Neural cell (in vitro differentiated cells): ENCODE measurements at regions not wholly inside any gene's neighbourhood (a gene's known extent, or its start where the extent isn't known, plus 50 kb on each side); places are given as distances from the start of the nearest gene placed in this dataset.

Experiments used
- H2AFZ ChIP-seq: fragments of 200-600, 300-800 bp; sonication (generic), shearing (Covaris generic); 2 replicates; pipeline ENCODE4 v1.6.0; 2014; ENCODE audit warnings: low read depth, mild to moderate bottlenecking, antibody characterized with exemption, low read length, moderate library complexity
- H3F3A ChIP-seq: fragments of 200-600 bp; shearing (Covaris generic); 2 replicates; pipeline ENCODE4 v1.6.1; 2016; ENCODE audit warnings: mild to moderate bottlenecking, moderate library complexity, mixed read lengths, antibody characterized with exemption, low read length; ENCODE audit not compliant: insufficient read depth, poor library complexity, severe bottlenecking
- H3K27ac ChIP-seq: fragments of 200-600, 300-800 bp; sonication (generic), shearing (Covaris generic); 2 replicates; pipeline ENCODE4 v1.5.1; 2014; ENCODE audit warnings: mild to moderate bottlenecking, low read length, moderate library complexity
- H3K27me3 ChIP-seq: fragments of 300-800, 200-600 bp; sonication (generic), shearing (Covaris generic); 2 replicates; pipeline ENCODE4 v1.6.0; 2014; ENCODE audit warnings: mild to moderate bottlenecking, low read depth, low read length, moderate library complexity; ENCODE audit not compliant: insufficient read depth
- H3K36me3 ChIP-seq: fragments of 300-800, 200-600 bp; sonication (generic), shearing (Covaris generic); 2 replicates; pipeline ENCODE4 v1.5.1; 2014; ENCODE audit warnings: mild to moderate bottlenecking, antibody characterized with exemption, low read length, moderate library complexity; ENCODE audit not compliant: insufficient read depth
- H3K4me2 ChIP-seq: fragments of 300-800, 200-600 bp; sonication (generic), shearing (Covaris generic); 2 replicates; pipeline ENCODE4 v1.6.0; 2014; ENCODE audit warnings: mild to moderate bottlenecking, low read length
- H3K4me3 ChIP-seq: fragments of 300-800, 200-600 bp; sonication (generic), shearing (Covaris generic); 2 replicates; pipeline ENCODE4 v1.5.1; 2014; ENCODE audit warnings: mild to moderate bottlenecking, low read length, moderate library complexity
- H3K79me2 ChIP-seq: fragments of 200-600 bp; shearing (Covaris generic); replicated peaks from 2 replicates; pipeline ENCODE4 v1.6.0; 2014; ENCODE audit warnings: mild to moderate bottlenecking, low read length, moderate library complexity; ENCODE audit not compliant: insufficient read depth
- H3K9ac ChIP-seq: fragments of 300-800, 200-600 bp; sonication (generic), shearing (Covaris generic); 2 replicates; pipeline ENCODE4 v1.6.1; 2016; ENCODE audit warnings: mild to moderate bottlenecking, low read length, mixed read lengths
- H3K9me2 ChIP-seq: fragments of 200-600 bp; shearing (Covaris generic); 2 replicates; pipeline ENCODE4 v1.6.1; 2016; ENCODE audit warnings: mild to moderate bottlenecking, low read length, mixed read lengths; ENCODE audit not compliant: insufficient read depth
- H3K9me3 ChIP-seq: fragments of 200-600, 300-800 bp; sonication (generic), shearing (Covaris generic); 2 replicates; pipeline ENCODE4 v1.6.1; 2016; ENCODE audit warnings: mild to moderate bottlenecking, mixed run types, low read length, moderate library complexity, mixed read lengths
- H4K20me1 ChIP-seq: fragments of 200-600 bp; shearing (Covaris generic); 2 replicates; pipeline ENCODE4 v1.6.1; 2016; ENCODE audit warnings: mild to moderate bottlenecking, mixed run types; ENCODE audit not compliant: insufficient read depth
- EP300 ChIP-seq: fragments of 450-650 bp; conservative IDR thresholded peaks from 2 replicates; pipeline ENCODE4 v1.6.1; 2014; ENCODE audit warnings: antibody characterized with exemption, mild to moderate bottlenecking, moderate library complexity; ENCODE audit not compliant: poor library complexity, severe bottlenecking
- EZH2 ChIP-seq: fragments of 200-600, 300-800 bp; shearing (Covaris generic), sonication (generic); IDR thresholded peaks from 2 replicates; pipeline ENCODE4 v1.6.1; 2014; ENCODE audit warnings: antibody characterized with exemption, low read length, borderline replicate concordance, mild to moderate bottlenecking; ENCODE audit not compliant: insufficient read depth, poor library complexity, severe bottlenecking
- MXI1 ChIP-seq: fragments of 450-650 bp; conservative IDR thresholded peaks from 2 replicates; pipeline ENCODE4 v1.6.1; 2014; ENCODE audit warnings: antibody characterized with exemption, mild to moderate bottlenecking; ENCODE audit not compliant: poor library complexity, severe bottlenecking
- POLR2AphosphoS5 ChIP-seq: IDR thresholded peaks from 2 replicates; pipeline ENCODE4 v1.6.1; 2012
- RAD21 ChIP-seq: fragments of 450-650 bp; conservative IDR thresholded peaks from 2 replicates; pipeline ENCODE4 v1.6.1; 2014; ENCODE audit warnings: antibody characterized with exemption, mild to moderate bottlenecking, moderate library complexity
- SMC3 ChIP-seq: fragments of 450-650 bp; conservative IDR thresholded peaks from 2 replicates; pipeline ENCODE4 v1.6.1; 2014; ENCODE audit warnings: antibody characterized with exemption, mild to moderate bottlenecking, moderate library complexity; ENCODE audit not compliant: poor library complexity
- TAF1 ChIP-seq: IDR thresholded peaks from 2 replicates; pipeline ENCODE4 v1.6.1; 2012; ENCODE audit warnings: low read depth
- TF ChIP-seq, protein P1 (sequence below): IDR thresholded peaks from 2 replicates; pipeline ENCODE4 v1.6.1; 2012; ENCODE audit warnings: borderline replicate concordance
- TF ChIP-seq, protein P2 (sequence below): fragments of 450-650 bp; IDR thresholded peaks from 2 replicates; pipeline ENCODE4 v1.5.1; 2014; ENCODE audit warnings: antibody characterized with exemption, mild to moderate bottlenecking, moderate library complexity; ENCODE audit not compliant: poor library complexity, severe bottlenecking

GRCh38 chr2:239499726-239500573 is 99.1 kb upstream of the HDAC4 start:
- Histone ChIP-seq H3K4me2 (no peak overlapping the region), H3K9me2 (no peaks in the 10 kb centered on the region), H3K27ac (no peak overlapping the region), H3K79me2 (no peaks in the 10 kb centered on the region), H3K4me3 (no peak overlapping the region), H3F3A (no peaks in the 10 kb centered on the region), H3K36me3 (no peaks in the 10 kb centered on the region), H2AFZ (no peak overlapping the region), H4K20me1 (no peaks in the 10 kb centered on the region), H3K27me3 (no peaks in the 10 kb centered on the region), H3K9me3 (no peaks in the 10 kb centered on the region), H3K9ac (no peak overlapping the region)
- TF ChIP-seq POLR2AphosphoS5: no peak
- TF ChIP-seq EP300: no peak
- no peak for TF ChIP-seq RAD21
- no peak for TF ChIP-seq TAF1
- TF ChIP-seq MXI1: no peak
- TF ChIP-seq EZH2: no peak
- no peak for TF ChIP-seq SMC3
- TF ChIP-seq, protein P1, sequence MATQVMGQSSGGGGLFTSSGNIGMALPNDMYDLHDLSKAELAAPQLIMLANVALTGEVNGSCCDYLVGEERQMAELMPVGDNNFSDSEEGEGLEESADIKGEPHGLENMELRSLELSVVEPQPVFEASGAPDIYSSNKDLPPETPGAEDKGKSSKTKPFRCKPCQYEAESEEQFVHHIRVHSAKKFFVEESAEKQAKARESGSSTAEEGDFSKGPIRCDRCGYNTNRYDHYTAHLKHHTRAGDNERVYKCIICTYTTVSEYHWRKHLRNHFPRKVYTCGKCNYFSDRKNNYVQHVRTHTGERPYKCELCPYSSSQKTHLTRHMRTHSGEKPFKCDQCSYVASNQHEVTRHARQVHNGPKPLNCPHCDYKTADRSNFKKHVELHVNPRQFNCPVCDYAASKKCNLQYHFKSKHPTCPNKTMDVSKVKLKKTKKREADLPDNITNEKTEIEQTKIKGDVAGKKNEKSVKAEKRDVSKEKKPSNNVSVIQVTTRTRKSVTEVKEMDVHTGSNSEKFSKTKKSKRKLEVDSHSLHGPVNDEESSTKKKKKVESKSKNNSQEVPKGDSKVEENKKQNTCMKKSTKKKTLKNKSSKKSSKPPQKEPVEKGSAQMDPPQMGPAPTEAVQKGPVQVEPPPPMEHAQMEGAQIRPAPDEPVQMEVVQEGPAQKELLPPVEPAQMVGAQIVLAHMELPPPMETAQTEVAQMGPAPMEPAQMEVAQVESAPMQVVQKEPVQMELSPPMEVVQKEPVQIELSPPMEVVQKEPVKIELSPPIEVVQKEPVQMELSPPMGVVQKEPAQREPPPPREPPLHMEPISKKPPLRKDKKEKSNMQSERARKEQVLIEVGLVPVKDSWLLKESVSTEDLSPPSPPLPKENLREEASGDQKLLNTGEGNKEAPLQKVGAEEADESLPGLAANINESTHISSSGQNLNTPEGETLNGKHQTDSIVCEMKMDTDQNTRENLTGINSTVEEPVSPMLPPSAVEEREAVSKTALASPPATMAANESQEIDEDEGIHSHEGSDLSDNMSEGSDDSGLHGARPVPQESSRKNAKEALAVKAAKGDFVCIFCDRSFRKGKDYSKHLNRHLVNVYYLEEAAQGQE: no peak
- TF ChIP-seq, protein P2, sequence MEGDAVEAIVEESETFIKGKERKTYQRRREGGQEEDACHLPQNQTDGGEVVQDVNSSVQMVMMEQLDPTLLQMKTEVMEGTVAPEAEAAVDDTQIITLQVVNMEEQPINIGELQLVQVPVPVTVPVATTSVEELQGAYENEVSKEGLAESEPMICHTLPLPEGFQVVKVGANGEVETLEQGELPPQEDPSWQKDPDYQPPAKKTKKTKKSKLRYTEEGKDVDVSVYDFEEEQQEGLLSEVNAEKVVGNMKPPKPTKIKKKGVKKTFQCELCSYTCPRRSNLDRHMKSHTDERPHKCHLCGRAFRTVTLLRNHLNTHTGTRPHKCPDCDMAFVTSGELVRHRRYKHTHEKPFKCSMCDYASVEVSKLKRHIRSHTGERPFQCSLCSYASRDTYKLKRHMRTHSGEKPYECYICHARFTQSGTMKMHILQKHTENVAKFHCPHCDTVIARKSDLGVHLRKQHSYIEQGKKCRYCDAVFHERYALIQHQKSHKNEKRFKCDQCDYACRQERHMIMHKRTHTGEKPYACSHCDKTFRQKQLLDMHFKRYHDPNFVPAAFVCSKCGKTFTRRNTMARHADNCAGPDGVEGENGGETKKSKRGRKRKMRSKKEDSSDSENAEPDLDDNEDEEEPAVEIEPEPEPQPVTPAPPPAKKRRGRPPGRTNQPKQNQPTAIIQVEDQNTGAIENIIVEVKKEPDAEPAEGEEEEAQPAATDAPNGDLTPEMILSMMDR: no peak

DNA sequence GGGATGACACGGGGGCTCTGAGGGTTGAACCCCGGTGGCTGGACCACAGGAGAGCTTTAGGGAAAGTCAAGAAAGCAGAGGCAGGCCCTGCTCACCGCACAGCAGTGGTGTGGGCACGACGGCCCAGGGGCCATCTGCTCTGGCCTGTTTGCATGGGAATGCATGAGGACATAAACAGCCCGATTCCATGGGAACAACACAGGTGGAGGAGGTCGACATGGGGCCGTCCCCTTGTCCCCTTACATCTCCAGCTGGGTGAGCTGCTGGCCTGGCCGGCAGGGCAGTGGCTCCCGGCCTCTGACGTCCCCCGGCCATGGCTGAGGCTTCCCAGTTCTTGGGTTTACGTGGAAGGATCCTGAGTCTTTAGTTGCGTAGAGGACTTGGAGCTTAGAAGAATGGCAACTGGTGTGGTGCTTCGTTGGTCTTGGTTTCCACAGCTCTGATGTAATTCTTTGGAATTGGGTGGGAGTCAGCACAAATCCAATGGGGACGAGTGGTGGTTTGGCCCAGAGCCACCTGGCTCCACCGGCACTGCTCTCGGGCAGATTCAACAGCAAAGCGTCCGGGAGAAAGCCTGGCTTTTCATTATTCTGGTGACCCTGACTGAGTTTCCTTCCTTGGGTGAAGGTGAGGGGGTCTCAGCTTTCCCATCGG is 98.3 kb upstream of the HDAC4 start:
- Histone ChIP-seq H3K27ac (no peak overlapping the region), H3F3A (no peaks in the 10 kb centered on the region), H3K9ac (no peak overlapping the region), H3K9me3 (no peaks in the 10 kb centered on the region), H3K36me3 (no peaks in the 10 kb centered on the region), H3K9me2 (no peaks in the 10 kb centered on the region), H4K20me1 (no peaks in the 10 kb centered on the region), H3K4me2 (no peak overlapping the region), H3K4me3 (no peak overlapping the region), H2AFZ (no peak overlapping the region), H3K79me2 (no peaks in the 10 kb centered on the region), H3K27me3 (no peaks in the 10 kb centered on the region)
- TF ChIP-seq SMC3: no peak
- TF ChIP-seq EP300: no peak
- TF ChIP-seq TAF1: no peak
- TF ChIP-seq EZH2: no peak
- no peak for TF ChIP-seq POLR2AphosphoS5
- TF ChIP-seq, protein P1: no peak
- TF ChIP-seq MXI1: no peak
- TF ChIP-seq, protein P2: no peak
- no peak for TF ChIP-seq RAD21
